ENCODE measurements at regions not wholly inside any gene's neighbourhood (a gene's known extent, or its start where the extent isn't known, plus 50 kb on each side); places are given as distances from the start of the nearest gene placed in this dataset.

DNA sequence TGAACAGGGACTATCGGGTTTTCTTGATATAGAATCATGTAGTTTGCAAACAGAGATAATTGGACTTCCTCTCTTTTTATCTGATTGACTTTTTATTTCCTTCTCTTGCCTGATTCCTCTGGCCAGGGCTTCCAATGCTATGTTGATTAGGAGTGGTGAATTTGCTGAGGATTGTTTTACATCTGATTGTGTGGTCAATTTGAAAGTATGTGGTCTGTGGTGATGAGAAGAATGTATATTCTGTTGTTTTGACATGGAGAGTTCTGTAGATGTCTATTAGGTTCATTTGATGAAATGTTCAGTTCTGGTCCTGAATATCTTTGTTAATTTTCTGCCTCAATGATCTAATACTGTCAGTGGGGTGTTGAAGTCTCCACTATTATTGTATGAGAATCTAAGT lies 713.2 kb upstream of the CCDC179 start:
- Histone ChIP-seq H3K4ac (ENCODE audit: low read length) (no peak overlapping the region), H2AK5ac (ENCODE audit: low read depth, low read length) (no peak overlapping the region), H4K91ac (ENCODE audit: low read depth, low read length, poor library complexity) (no peak overlapping the region), H3K23ac (ENCODE audit: low read depth, low read length, poor library complexity) (no peak overlapping the region), H2AFZ (ENCODE audit: low read length) (no peak overlapping the region), H3K4me3 (ENCODE audit: low read length in 2 of 2) (no peak overlapping the region), H3K27me3 (ENCODE audit: control insufficient read depth in 3 of 3, insufficient read depth in 3 of 3, low read depth in 1 of 3, low read length in 3 of 3) (no peaks in the 10 kb centered on the region), H2BK15ac (ENCODE audit: low read length) (no peak overlapping the region), H2BK12ac (ENCODE audit: low read length) (no peak overlapping the region), H3K9me3 (replicated peaks in 1 of 2; ENCODE audit: control insufficient read depth in 2 of 2, insufficient read depth in 1 of 2, low read depth in 1 of 2, low read length in 2 of 2) (no peaks in the 10 kb centered on the region), H3K79me1 (ENCODE audit: low read depth, low read length) (no peaks in the 10 kb centered on the region), H4K8ac (ENCODE audit: low read depth, low read length) (no peak overlapping the region), H2BK5ac (ENCODE audit: low read length) (no peak overlapping the region), H3K27ac (replicated peaks; ENCODE audit: low read length) (no peak overlapping the region), H3K4me1 (ENCODE audit: control insufficient read depth in 2 of 2, insufficient read depth in 1 of 2, low read depth in 1 of 2, low read length in 2 of 2) (no peaks in the 10 kb centered on the region), H2BK120ac (ENCODE audit: low read depth, low read length) (no peak overlapping the region), H3K36me3 (replicated peaks in 1 of 2; ENCODE audit: control insufficient read depth in 2 of 2, insufficient read depth in 2 of 2, low read length in 2 of 2) (no peaks in the 10 kb centered on the region), H3K4me2 (ENCODE audit: insufficient read depth, low read length, poor library complexity, severe bottlenecking) (no peak overlapping the region), H3K18ac (ENCODE audit: low read length) (no peak overlapping the region), H3K9ac (ENCODE audit: low read depth, low read length, poor library complexity) (no peak overlapping the region), H3K14ac (ENCODE audit: low read length) (no peak overlapping the region)
- no CpG with 5 or more reads among the region's 1 CpG for WGBS, 2 donors (ENCODE audit: extremely low coverage in 2 of 2, insufficient read length in 2 of 2, insufficient replicate concordance in 1 of 2)
- no peak for DNase-seq (ENCODE audit: low spot score)

DNA sequence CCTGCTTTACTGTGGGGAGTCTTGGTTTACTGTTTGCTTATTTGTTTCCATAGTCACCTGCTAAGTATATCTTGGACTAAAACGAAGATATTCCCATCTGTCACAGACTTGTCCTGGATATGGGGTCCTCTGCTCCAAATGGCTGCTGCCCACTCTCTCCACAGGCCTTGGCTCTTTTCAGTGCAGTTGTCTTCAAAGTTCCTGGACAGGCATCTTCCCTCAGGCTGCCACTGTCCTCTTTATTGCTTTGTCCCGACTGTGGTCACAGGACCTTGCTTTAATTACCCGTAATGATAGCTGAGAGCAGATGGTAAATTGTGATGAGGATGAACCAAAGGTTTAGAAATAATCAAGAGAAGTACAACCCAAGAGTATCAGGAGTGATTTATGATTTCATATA lies 713.9 kb upstream of the CCDC179 start:
- H4K91ac ChIP-seq (ENCODE audit: low read depth, low read length, poor library complexity), result no peak overlapping the region
- no peak overlapping the region for H3K4me3 ChIP-seq (ENCODE audit: low read length in 2 of 2)
- H2BK12ac ChIP-seq (ENCODE audit: low read length), result no peak overlapping the region
- H2AK5ac ChIP-seq (ENCODE audit: low read depth, low read length), result no peak overlapping the region
- no peaks in the 10 kb centered on the region for H3K9me3 ChIP-seq (replicated peaks in 1 of 2; ENCODE audit: control insufficient read depth in 2 of 2, insufficient read depth in 1 of 2, low read depth in 1 of 2, low read length in 2 of 2)
- no peak overlapping the region for H3K18ac ChIP-seq (ENCODE audit: low read length)
- no CpG with 5 or more reads among the region's 3 CpGs for WGBS, 2 donors (ENCODE audit: extremely low coverage in 2 of 2, insufficient read length in 2 of 2, insufficient replicate concordance in 1 of 2)
- no peak overlapping the region for H2BK120ac ChIP-seq (ENCODE audit: low read depth, low read length)
- no peak overlapping the region for H2BK15ac ChIP-seq (ENCODE audit: low read length)
- H3K23ac ChIP-seq (ENCODE audit: low read depth, low read length, poor library complexity), result no peak overlapping the region
- H3K14ac ChIP-seq (ENCODE audit: low read length), result no peak overlapping the region
- no peaks in the 10 kb centered on the region for H3K79me1 ChIP-seq (ENCODE audit: low read depth, low read length)
- no peaks in the 10 kb centered on the region for H3K36me3 ChIP-seq (replicated peaks in 1 of 2; ENCODE audit: control insufficient read depth in 2 of 2, insufficient read depth in 2 of 2, low read length in 2 of 2)
- no peak overlapping the region for H3K27ac ChIP-seq (replicated peaks; ENCODE audit: low read length)
- H3K4me1 ChIP-seq (ENCODE audit: control insufficient read depth in 2 of 2, insufficient read depth in 1 of 2, low read depth in 1 of 2, low read length in 2 of 2), result no peaks in the 10 kb centered on the region
- no peak overlapping the region for H2BK5ac ChIP-seq (ENCODE audit: low read length)
- no peaks in the 10 kb centered on the region for H3K27me3 ChIP-seq (ENCODE audit: control insufficient read depth in 3 of 3, insufficient read depth in 3 of 3, low read depth in 1 of 3, low read length in 3 of 3)
- H3K4ac ChIP-seq (ENCODE audit: low read length), result no peak overlapping the region
- no peak overlapping the region for H4K8ac ChIP-seq (ENCODE audit: low read depth, low read length)
- no peak overlapping the region for H3K4me2 ChIP-seq (ENCODE audit: insufficient read depth, low read length, poor library complexity, severe bottlenecking)
- no peak for DNase-seq (ENCODE audit: low spot score)
- no peak overlapping the region for H3K9ac ChIP-seq (ENCODE audit: low read depth, low read length, poor library complexity)
- H2AFZ ChIP-seq (ENCODE audit: low read length), result no peak overlapping the region

DNA sequence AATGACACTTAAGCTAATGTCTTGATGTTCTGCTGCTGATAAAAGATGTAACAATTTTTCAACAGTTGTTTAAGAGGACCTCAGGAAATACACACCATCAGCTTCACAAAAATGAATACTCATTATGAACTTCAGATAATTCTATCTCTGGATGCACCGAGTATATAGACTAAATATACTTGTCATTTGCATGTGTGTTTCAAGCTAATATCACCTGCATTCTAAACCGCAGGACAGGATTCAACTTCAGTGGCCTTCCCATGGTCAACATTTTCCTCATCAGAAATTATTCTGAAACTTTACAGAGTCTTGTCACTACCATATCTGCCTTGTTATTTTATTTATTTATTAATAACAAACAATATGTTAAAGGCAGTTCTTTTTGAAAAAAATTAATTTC lies 717.0 kb upstream of the CCDC179 start:
- no peak overlapping the region for H2BK15ac ChIP-seq (ENCODE audit: low read length)
- H4K8ac ChIP-seq (ENCODE audit: low read depth, low read length), result no peak overlapping the region
- no peak overlapping the region for H3K23ac ChIP-seq (ENCODE audit: low read depth, low read length, poor library complexity)
- H3K27ac ChIP-seq (replicated peaks; ENCODE audit: low read length), result no peak overlapping the region
- H3K18ac ChIP-seq (ENCODE audit: low read length), result no peak overlapping the region
- H3K9ac ChIP-seq (ENCODE audit: low read depth, low read length, poor library complexity), result no peak overlapping the region
- no peak overlapping the region for H2BK120ac ChIP-seq (ENCODE audit: low read depth, low read length)
- no peak overlapping the region for H3K4me2 ChIP-seq (ENCODE audit: insufficient read depth, low read length, poor library complexity, severe bottlenecking)
- H2AK5ac ChIP-seq (ENCODE audit: low read depth, low read length), result no peak overlapping the region
- H2BK12ac ChIP-seq (ENCODE audit: low read length), result no peak overlapping the region
- no peak for DNase-seq (ENCODE audit: low spot score)
- no peak overlapping the region for H3K4ac ChIP-seq (ENCODE audit: low read length)
- H2AFZ ChIP-seq (ENCODE audit: low read length), result no peak overlapping the region
- H3K4me1 ChIP-seq (ENCODE audit: control insufficient read depth in 2 of 2, insufficient read depth in 1 of 2, low read depth in 1 of 2, low read length in 2 of 2), result no peaks in the 10 kb centered on the region
- no peaks in the 10 kb centered on the region for H3K27me3 ChIP-seq (ENCODE audit: control insufficient read depth in 3 of 3, insufficient read depth in 3 of 3, low read depth in 1 of 3, low read length in 3 of 3)
- H3K14ac ChIP-seq (ENCODE audit: low read length), result no peak overlapping the region
- no CpG with 5 or more reads among the region's 2 CpGs for WGBS, 2 donors (ENCODE audit: extremely low coverage in 2 of 2, insufficient read length in 2 of 2, insufficient replicate concordance in 1 of 2)
- no peak overlapping the region for H2BK5ac ChIP-seq (ENCODE audit: low read length)
- no peak overlapping the region for H4K91ac ChIP-seq (ENCODE audit: low read depth, low read length, poor library complexity)
- H3K36me3 ChIP-seq (replicated peaks in 1 of 2; ENCODE audit: control insufficient read depth in 2 of 2, insufficient read depth in 2 of 2, low read length in 2 of 2), result no peaks in the 10 kb centered on the region
- H3K9me3 ChIP-seq (replicated peaks in 1 of 2; ENCODE audit: control insufficient read depth in 2 of 2, insufficient read depth in 1 of 2, low read depth in 1 of 2, low read length in 2 of 2), result no peaks in the 10 kb centered on the region
- no peaks in the 10 kb centered on the region for H3K79me1 ChIP-seq (ENCODE audit: low read depth, low read length)
- H3K4me3 ChIP-seq (ENCODE audit: low read length in 2 of 2), result no peak overlapping the region

DNA sequence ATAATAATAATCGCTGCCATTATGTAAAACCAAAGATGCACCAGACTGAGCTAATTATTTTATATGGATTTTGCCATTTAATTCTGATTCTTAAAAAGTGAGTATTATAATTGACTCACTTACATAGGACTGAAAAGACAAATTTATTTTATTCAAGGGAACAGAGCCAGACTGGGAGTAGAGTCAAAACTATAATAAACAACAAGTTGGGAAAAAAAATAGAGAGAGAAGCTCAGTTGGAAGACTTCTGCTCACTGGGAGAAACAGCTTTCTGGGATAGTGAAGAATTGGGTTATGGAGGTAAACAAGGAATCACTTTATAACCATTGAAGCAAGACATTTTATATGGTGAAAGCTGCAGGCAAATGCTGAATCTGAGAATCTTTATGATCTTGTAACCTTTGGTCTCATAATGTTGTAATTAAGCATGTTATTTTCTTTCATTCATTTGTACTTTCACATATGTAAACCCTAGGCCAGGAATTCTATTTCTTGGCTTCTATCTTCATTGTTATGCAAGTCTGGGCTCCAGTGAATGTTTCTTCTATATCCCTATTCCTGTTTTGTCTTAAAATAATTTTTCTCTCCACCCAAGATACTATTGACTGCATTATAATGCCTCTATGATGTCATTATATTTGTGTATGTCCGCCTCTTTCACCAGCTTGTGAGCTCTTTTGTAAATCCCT lies 725.3 kb upstream of the CCDC179 start:
- Histone ChIP-seq H3K4ac (ENCODE audit: low read length) (no peak overlapping the region), H2BK15ac (ENCODE audit: low read length) (no peak overlapping the region), H3K79me1 (ENCODE audit: low read depth, low read length) (no peaks in the 10 kb centered on the region), H3K18ac (ENCODE audit: low read length) (no peak overlapping the region), H3K4me1 (ENCODE audit: control insufficient read depth in 2 of 2, insufficient read depth in 1 of 2, low read depth in 1 of 2, low read length in 2 of 2) (no peaks in the 10 kb centered on the region), H2AFZ (ENCODE audit: low read length) (no peak overlapping the region), H2BK5ac (ENCODE audit: low read length) (no peak overlapping the region), H2AK5ac (ENCODE audit: low read depth, low read length) (no peak overlapping the region), H3K9me3 (replicated peaks in 1 of 2; ENCODE audit: control insufficient read depth in 2 of 2, insufficient read depth in 1 of 2, low read depth in 1 of 2, low read length in 2 of 2) (no peaks in the 10 kb centered on the region), H3K4me2 (ENCODE audit: insufficient read depth, low read length, poor library complexity, severe bottlenecking) (no peak overlapping the region), H3K4me3 (ENCODE audit: low read length in 2 of 2) (no peak overlapping the region), H3K23ac (ENCODE audit: low read depth, low read length, poor library complexity) (no peak overlapping the region), H2BK12ac (ENCODE audit: low read length) (no peak overlapping the region), H3K9ac (ENCODE audit: low read depth, low read length, poor library complexity) (no peak overlapping the region), H3K27me3 (ENCODE audit: control insufficient read depth in 3 of 3, insufficient read depth in 3 of 3, low read depth in 1 of 3, low read length in 3 of 3) (no peaks in the 10 kb centered on the region), H3K27ac (replicated peaks; ENCODE audit: low read length) (no peak overlapping the region), H3K36me3 (replicated peaks in 1 of 2; ENCODE audit: control insufficient read depth in 2 of 2, insufficient read depth in 2 of 2, low read length in 2 of 2) (no peaks in the 10 kb centered on the region), H4K91ac (ENCODE audit: low read depth, low read length, poor library complexity) (no peak overlapping the region), H2BK120ac (ENCODE audit: low read depth, low read length) (no peak overlapping the region), H3K14ac (ENCODE audit: low read length) (no peak overlapping the region), H4K8ac (ENCODE audit: low read depth, low read length) (no peak overlapping the region)
- no peak for DNase-seq (ENCODE audit: low spot score)
- WGBS, 2 donors (ENCODE audit: extremely low coverage in 2 of 2, insufficient read length in 2 of 2, insufficient replicate concordance in 1 of 2), result no CpG with 5 or more reads among the region's 2 CpGs
